Prostate gland (tissue), 2 donors: ENCODE measurements at regions not wholly inside any gene's neighbourhood (a gene's known extent, or its start where the extent isn't known, plus 50 kb on each side); places are given as distances from the start of the nearest gene placed in this dataset.

Source experiments
- DNase-seq: peaks from one replicate; pipeline ENCODE4 v3.0.0-alpha.2; 2019; ENCODE audit warnings: low spot score
- H3K27ac ChIP-seq, 2 donors: fragments of 200-600 bp; sonication (generic); 2 replicates each; pipeline ENCODE4 v1.5.1; 2017 to 2019
- H3K27me3 ChIP-seq: fragments of 200-600 bp; sonication (generic); replicated peaks from 2 replicates; pipeline ENCODE4 v1.5.1; 2019; ENCODE audit not compliant: insufficient read depth
- H3K36me3 ChIP-seq, 2 donors: fragments of 200-600 bp; sonication (generic); 1 replicate in 1 of 2; 2 replicates in 1 of 2; pipeline versions ENCODE4 v1.5.1 to v1.8.1; 2017 to 2019
- H3K4me1 ChIP-seq: fragments of 200-600 bp; sonication (generic); replicated peaks from 2 replicates; pipeline ENCODE4 v1.5.1; 2019
- H3K4me3 ChIP-seq, 2 donors: fragments of 200-600 bp; sonication (generic); 2 replicates each; pipeline ENCODE4 v1.5.1; 2017 to 2019
- H3K9me3 ChIP-seq: fragments of 200-600 bp; sonication (generic); 2 replicates; pipeline ENCODE4 v1.5.1; 2017
- CTCF ChIP-seq, 4 experiments: fragments of 200-600 bp in 2 of 4; fragments of 450-650 bp in 2 of 4; sonication (generic) in 2 of 4; IDR thresholded peaks; 1 replicate in 3 of 4; 2 replicates in 1 of 4; pipeline ENCODE4 v1.5.1; 2016 to 2019; ENCODE audit warnings: antibody characterized with exemption in 4 of 4, mild to moderate bottlenecking in 2 of 4, moderate library complexity in 2 of 4
- POLR2A ChIP-seq: fragments of 450-650 bp; IDR thresholded peaks from one replicate; pipeline ENCODE4 v1.6.1; 2016; ENCODE audit warnings: antibody characterized with exemption, mild to moderate bottlenecking
- POLR2AphosphoS5 ChIP-seq: sonication (generic); formaldehyde crosslinking; IDR thresholded peaks from one replicate; pipeline ENCODE4 v1.6.1; 2017; ENCODE audit warnings: antibody characterized with exemption
- WGBS: methylation state at CpG from one replicate; pipeline ENCODE4 v1.1.5; 2018; 5-methylcytosine and 5-hydroxymethylcytosine counted together
- intact Hi-C: fragments of 100-400 bp; cut with DNase I; formaldehyde crosslinking; loops from one replicate; pipeline ENCODE4 v1.14.2; 2022

GRCh38 chr2:6782517-6783237, 83.0 kb downstream of the CMPK2 start:
- Histone ChIP-seq H3K27me3 (no peaks in the 10 kb centered on the region), H3K4me3 (no peak overlapping the region), H3K36me3 (no peaks in the 10 kb centered on the region), H3K4me1 (no peaks in the 10 kb centered on the region), H3K9me3 (no peaks in the 10 kb centered on the region), H3K27ac (no peak overlapping the region)
- intact Hi-C loops, result no loop called here
- no peak for DNase-seq
- WGBS, result 89% methylated on average over 16 of the region's 16 CpGs
- TF ChIP-seq POLR2A (no peak), CTCF (IDR thresholded peaks at IDR 0.05) (no peak)

GRCh38 chr2:6783238-6783614, 82.5 kb downstream of the CMPK2 start:
- TF ChIP-seq POLR2A, result no peak
- no peak for TF ChIP-seq CTCF (IDR thresholded peaks at IDR 0.05)
- no peak for TF ChIP-seq POLR2AphosphoS5
- 75% methylated on average over 6 of the region's 6 CpGs for WGBS

GRCh38 chr2:6784291-6784690, 81.4 kb downstream of the CMPK2 start:
- Histone ChIP-seq H3K4me1 (no peaks in the 10 kb centered on the region), H3K36me3 (no peaks in the 10 kb centered on the region), H3K27me3 (no peaks in the 10 kb centered on the region), H3K9me3 (no peaks in the 10 kb centered on the region), H3K27ac (no peak overlapping the region), H3K4me3 (no peak overlapping the region)
- intact Hi-C loops, result no loop called here
- WGBS, result 71% methylated on average over 2 of the region's 2 CpGs
- no peak for DNase-seq
- no peak for TF ChIP-seq POLR2AphosphoS5
- no peak for TF ChIP-seq CTCF (IDR thresholded peaks at IDR 0.05)
- TF ChIP-seq POLR2A, result no peak

More at GRCh38 chr2:6783238-6783614, 82.5 kb downstream of the CMPK2 start:
- Histone ChIP-seq H3K27me3 (no peaks in the 10 kb centered on the region), H3K4me1 (no peaks in the 10 kb centered on the region), H3K36me3 (no peaks in the 10 kb centered on the region), H3K4me3 (no peak overlapping the region), H3K9me3 (no peaks in the 10 kb centered on the region), H3K27ac (no peak overlapping the region)
- intact Hi-C loops, result no loop called here
- DNase-seq, result no peak

GRCh38 chr2:6785493-6785892, 80.2 kb downstream of the CMPK2 start:
- Histone ChIP-seq H3K27me3 (no peaks in the 10 kb centered on the region), H3K36me3 (no peaks in the 10 kb centered on the region), H3K9me3 (no peaks in the 10 kb centered on the region), H3K4me1 (no peaks in the 10 kb centered on the region), H3K4me3 (no peak overlapping the region), H3K27ac (no peak overlapping the region)
- DNase-seq, result no peak
- 72% methylated on average over 4 of the region's 4 CpGs for WGBS
- intact Hi-C loops, result no loop called here
- no peak for TF ChIP-seq POLR2AphosphoS5
- no peak for TF ChIP-seq CTCF (IDR thresholded peaks at IDR 0.05)
- no peak for TF ChIP-seq POLR2A

- no peaks in the 10 kb centered on the region for H3K9me3 ChIP-seq
- no peak for DNase-seq
- intact Hi-C loops, result no loop called here
- TF ChIP-seq POLR2A (no peak), POLR2AphosphoS5 (no peak), CTCF (IDR thresholded peaks at IDR 0.05) (no peak)
- no peaks in the 10 kb centered on the region for H3K36me3 ChIP-seq
- H3K27ac ChIP-seq, result no peak overlapping the region
- H3K4me3 ChIP-seq, result no peak overlapping the region
- 94% methylated on average over 1 of the region's 1 CpG for WGBS
- H3K27me3 ChIP-seq, result no peaks in the 10 kb centered on the region
- no peaks in the 10 kb centered on the region for H3K4me1 ChIP-seq
These were observed 78.3 kb downstream of the CMPK2 start for GRCh38 chr2:6787376-6787775.
